PFSK-1 (cell line): ENCODE measurements at regions not wholly inside any gene's neighbourhood (a gene's known extent, or its start where the extent isn't known, plus 50 kb on each side); places are given as distances from the start of the nearest gene placed in this dataset.

ENCODE experiments used
- POLR2AphosphoS5 ChIP-seq: IDR thresholded peaks from 2 replicates; pipeline ENCODE4 v1.6.1; 2012; ENCODE audit warnings: low read depth, mild to moderate bottlenecking, control low read depth, low read length, moderate library complexity
- REST ChIP-seq, 2 experiments: IDR thresholded peaks; 2 replicates each; pipeline versions ENCODE4 v1.6.1 to v1.8.0; 2011 to 2012; ENCODE audit warnings: low read depth in 2 of 2, low read length in 2 of 2, control low read depth in 1 of 2, inconsistent platforms in 1 of 2, mild to moderate bottlenecking in 1 of 2, moderate library complexity in 1 of 2; ENCODE audit not compliant: insufficient read depth in 1 of 2

DNA sequence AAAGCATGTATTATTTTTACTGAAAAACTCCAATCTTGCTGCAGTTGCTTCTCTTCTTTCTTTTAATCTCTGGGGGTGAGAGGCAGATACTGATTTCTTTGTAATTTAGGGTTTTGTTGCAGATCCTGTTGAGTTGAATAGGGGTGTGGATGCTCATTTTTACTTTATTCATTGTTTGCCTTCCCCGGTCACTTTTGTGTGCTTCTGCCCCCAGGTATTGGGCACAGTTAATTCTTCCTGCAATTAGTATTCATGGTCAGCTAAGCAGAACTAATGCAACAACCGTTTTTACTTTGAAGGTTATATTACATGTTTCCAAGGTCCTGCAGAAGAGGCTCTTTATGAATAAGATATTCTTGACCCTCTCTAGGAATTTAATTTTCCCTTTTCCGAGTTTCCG, 96.4 kb downstream of the BUB3 start:
- TF ChIP-seq REST (IDR thresholded peaks at IDR 0.05; ENCODE audit: insufficient read depth in 1 of 2, low read depth in 2 of 2, low read length in 2 of 2) (no peak), POLR2AphosphoS5 (no peak)
